ENCODE measurements at regions not wholly inside any gene's neighbourhood (a gene's known extent, or its start where the extent isn't known, plus 50 kb on each side); places are given as distances from the start of the nearest gene placed in this dataset.

DNA sequence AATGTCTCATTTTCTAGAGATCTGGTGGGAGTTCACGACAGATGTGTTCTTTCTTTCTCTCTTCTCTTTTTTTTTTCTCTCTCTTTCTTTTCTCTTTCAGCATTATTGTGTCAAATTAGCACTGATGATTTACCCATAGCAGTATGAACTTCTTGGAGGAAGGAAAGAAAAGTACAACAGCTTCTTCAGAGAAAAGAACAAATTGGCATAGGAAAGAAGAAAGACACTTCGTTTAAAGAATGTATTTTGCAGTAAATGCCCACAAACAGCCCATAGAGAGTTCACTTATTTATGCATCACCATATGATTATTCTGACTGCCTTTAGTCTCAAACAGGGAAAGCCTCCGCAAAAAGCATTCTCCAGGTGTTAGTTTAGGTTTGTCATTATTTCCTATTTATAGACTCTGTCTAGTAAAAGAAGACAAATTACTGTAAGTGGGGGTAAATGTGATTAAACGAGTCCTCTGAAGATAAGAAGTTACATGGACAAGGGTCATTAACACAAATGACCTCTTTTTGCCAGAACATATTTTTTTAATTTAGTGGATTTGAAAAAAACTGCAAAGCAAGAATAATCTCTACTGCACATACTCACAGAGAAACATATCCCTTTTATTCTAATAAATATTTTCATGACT lies 68.0 kb downstream of the POU5F2 start:
- no peaks in the 10 kb centered on the region; the same call in 1 of the 2 replicates for H4K20me1 ChIP-seq (ENCODE audit: low read depth, low read length)
- H3K27me3 ChIP-seq (ENCODE audit: low read length), result no peaks in the 10 kb centered on the region
- TF ChIP-seq EZH2phosphoT487 (conservative IDR thresholded peaks at IDR 0.05; ENCODE audit: low read length), result no peak
- TF ChIP-seq, protein P1, sequence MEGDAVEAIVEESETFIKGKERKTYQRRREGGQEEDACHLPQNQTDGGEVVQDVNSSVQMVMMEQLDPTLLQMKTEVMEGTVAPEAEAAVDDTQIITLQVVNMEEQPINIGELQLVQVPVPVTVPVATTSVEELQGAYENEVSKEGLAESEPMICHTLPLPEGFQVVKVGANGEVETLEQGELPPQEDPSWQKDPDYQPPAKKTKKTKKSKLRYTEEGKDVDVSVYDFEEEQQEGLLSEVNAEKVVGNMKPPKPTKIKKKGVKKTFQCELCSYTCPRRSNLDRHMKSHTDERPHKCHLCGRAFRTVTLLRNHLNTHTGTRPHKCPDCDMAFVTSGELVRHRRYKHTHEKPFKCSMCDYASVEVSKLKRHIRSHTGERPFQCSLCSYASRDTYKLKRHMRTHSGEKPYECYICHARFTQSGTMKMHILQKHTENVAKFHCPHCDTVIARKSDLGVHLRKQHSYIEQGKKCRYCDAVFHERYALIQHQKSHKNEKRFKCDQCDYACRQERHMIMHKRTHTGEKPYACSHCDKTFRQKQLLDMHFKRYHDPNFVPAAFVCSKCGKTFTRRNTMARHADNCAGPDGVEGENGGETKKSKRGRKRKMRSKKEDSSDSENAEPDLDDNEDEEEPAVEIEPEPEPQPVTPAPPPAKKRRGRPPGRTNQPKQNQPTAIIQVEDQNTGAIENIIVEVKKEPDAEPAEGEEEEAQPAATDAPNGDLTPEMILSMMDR (IDR thresholded peaks at IDR 0.05; ENCODE audit: insufficient read depth, low read length, poor library complexity, severe bottlenecking), result no peak
- H2AFZ ChIP-seq (ENCODE audit: low read depth, low read length, severe bottlenecking), result no peak overlapping the region
- no peaks in the 10 kb centered on the region for H3K79me2 ChIP-seq (ENCODE audit: insufficient read depth, low read length)
- no peak overlapping the region for H3K4me2 ChIP-seq (ENCODE audit: low read depth, low read length, poor library complexity, severe bottlenecking)
- no peak overlapping the region for H3K9ac ChIP-seq (ENCODE audit: low read length)
- no peaks in the 10 kb centered on the region for H3K9me3 ChIP-seq (ENCODE audit: insufficient read depth, low read length)
- H3K36me3 ChIP-seq (ENCODE audit: low read length), result no peaks in the 10 kb centered on the region
- no peaks in the 10 kb centered on the region for H3F3A ChIP-seq (ENCODE audit: insufficient read depth)
- no peak overlapping the region for H3K27ac ChIP-seq (ENCODE audit: low read depth, low read length)
- no peak overlapping the region for H3K4me3 ChIP-seq (ENCODE audit: insufficient read depth, low read length, poor library complexity, severe bottlenecking)
- H3K9me2 ChIP-seq (replicated peaks; ENCODE audit: insufficient read depth, low read length), result no peaks in the 10 kb centered on the region

DNA sequence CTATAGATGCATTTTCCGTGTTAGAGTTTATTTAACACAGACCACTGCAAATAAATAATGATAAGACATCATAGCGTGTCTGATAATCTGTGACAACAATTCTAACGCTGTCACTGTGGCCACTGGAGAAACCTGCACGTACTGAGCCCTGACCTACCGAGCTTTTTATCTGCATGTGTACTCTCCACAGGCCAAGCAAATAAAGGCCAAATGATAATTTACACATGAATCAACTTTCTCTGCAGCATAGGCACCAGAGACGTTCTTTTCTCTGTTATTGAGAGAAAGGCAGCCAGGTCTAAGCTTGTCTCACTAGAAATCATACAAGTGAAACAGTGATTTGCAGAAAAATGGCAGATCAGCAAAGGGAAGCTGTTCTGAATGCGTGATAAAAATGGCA lies 75.8 kb downstream of the POU5F2 start:
- H3K36me3 ChIP-seq (ENCODE audit: low read length), result no peaks in the 10 kb centered on the region
- no peaks in the 10 kb centered on the region for H3K79me2 ChIP-seq (ENCODE audit: insufficient read depth, low read length)
- H2AFZ ChIP-seq (ENCODE audit: low read depth, low read length, severe bottlenecking), result no peak overlapping the region
- H3K9ac ChIP-seq (ENCODE audit: low read length), result no peak overlapping the region
- no peak for TF ChIP-seq EZH2phosphoT487 (conservative IDR thresholded peaks at IDR 0.05; ENCODE audit: low read length)
- TF ChIP-seq, protein P1 (IDR thresholded peaks at IDR 0.05; ENCODE audit: insufficient read depth, low read length, poor library complexity, severe bottlenecking), result no peak
- no peak overlapping the region for H3K4me3 ChIP-seq (ENCODE audit: insufficient read depth, low read length, poor library complexity, severe bottlenecking)
- H3K9me3 ChIP-seq (ENCODE audit: insufficient read depth, low read length), result no peaks in the 10 kb centered on the region
- no peaks in the 10 kb centered on the region for H4K20me1 ChIP-seq (ENCODE audit: low read depth, low read length)
- no peaks in the 10 kb centered on the region for H3K27me3 ChIP-seq (ENCODE audit: low read length)
- H3F3A ChIP-seq (ENCODE audit: insufficient read depth), result no peaks in the 10 kb centered on the region
- no peak overlapping the region for H3K4me2 ChIP-seq (ENCODE audit: low read depth, low read length, poor library complexity, severe bottlenecking)
- no peak overlapping the region for H3K27ac ChIP-seq (ENCODE audit: low read depth, low read length)
- no peaks in the 10 kb centered on the region for H3K9me2 ChIP-seq (replicated peaks; ENCODE audit: insufficient read depth, low read length)

DNA sequence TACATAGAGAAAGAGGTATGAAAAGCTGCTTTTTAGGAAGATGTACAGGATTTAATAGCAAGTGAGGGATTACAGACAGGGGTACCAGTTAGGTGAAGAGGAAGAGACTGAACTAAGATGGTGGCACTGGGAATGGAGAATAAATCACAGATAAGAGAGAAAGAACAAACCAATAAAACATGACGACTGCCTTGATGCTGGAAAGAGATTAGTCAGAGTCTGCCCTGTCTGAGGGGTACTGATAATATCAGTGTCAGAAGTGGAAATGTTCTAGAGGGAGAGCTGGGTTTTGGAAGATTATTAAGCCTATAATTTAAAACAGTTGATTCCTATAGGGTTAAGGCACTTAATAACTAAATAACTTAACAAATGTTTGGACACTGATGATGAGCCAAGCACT lies 77.7 kb downstream of the NR2F1 start:
- Histone ChIP-seq H3K27ac (ENCODE audit: low read depth, low read length) (no peak overlapping the region), H3K9ac (ENCODE audit: low read length) (no peak overlapping the region), H3K79me2 (ENCODE audit: insufficient read depth, low read length) (no peaks in the 10 kb centered on the region), H3K9me3 (ENCODE audit: insufficient read depth, low read length) (no peaks in the 10 kb centered on the region), H3K27me3 (ENCODE audit: low read length) (no peaks in the 10 kb centered on the region), H3K4me2 (ENCODE audit: low read depth, low read length, poor library complexity, severe bottlenecking) (no peak overlapping the region), H3F3A (ENCODE audit: insufficient read depth) (no peaks in the 10 kb centered on the region), H4K20me1 (ENCODE audit: low read depth, low read length) (no peaks in the 10 kb centered on the region), H3K4me3 (ENCODE audit: insufficient read depth, low read length, poor library complexity, severe bottlenecking) (no peak overlapping the region), H3K36me3 (ENCODE audit: low read length) (no peaks in the 10 kb centered on the region), H2AFZ (ENCODE audit: low read depth, low read length, severe bottlenecking) (no peak overlapping the region), H3K9me2 (replicated peaks; ENCODE audit: insufficient read depth, low read length) (no peaks in the 10 kb centered on the region)
- TF ChIP-seq EZH2phosphoT487 (conservative IDR thresholded peaks at IDR 0.05; ENCODE audit: low read length), result no peak
- TF ChIP-seq, protein P1 (IDR thresholded peaks at IDR 0.05; ENCODE audit: insufficient read depth, low read length, poor library complexity, severe bottlenecking), result no peak
